ENCODE measurements at regions not wholly inside any gene's neighbourhood (a gene's known extent, or its start where the extent isn't known, plus 50 kb on each side); places are given as distances from the start of the nearest gene placed in this dataset.

GRCh38 chr14:76274324-76274723 lies 101.6 kb upstream of the ESRRB start:
- DNase-seq (no peak), ATAC-seq (no peak)
- Histone ChIP-seq H3K27me3 (peaks cover 0 to 7% (median 3%) of the 10 kb centered on the region in 7 donors), H3K36me3 (no peaks in the 10 kb centered on the region), H3K4me1 (no peaks in the 10 kb centered on the region), H3K9me3 (no peaks in the 10 kb centered on the region), H3K27ac (no peak overlapping the region), H3K4me3 (no peak overlapping the region)
- TF ChIP-seq, protein P1, sequence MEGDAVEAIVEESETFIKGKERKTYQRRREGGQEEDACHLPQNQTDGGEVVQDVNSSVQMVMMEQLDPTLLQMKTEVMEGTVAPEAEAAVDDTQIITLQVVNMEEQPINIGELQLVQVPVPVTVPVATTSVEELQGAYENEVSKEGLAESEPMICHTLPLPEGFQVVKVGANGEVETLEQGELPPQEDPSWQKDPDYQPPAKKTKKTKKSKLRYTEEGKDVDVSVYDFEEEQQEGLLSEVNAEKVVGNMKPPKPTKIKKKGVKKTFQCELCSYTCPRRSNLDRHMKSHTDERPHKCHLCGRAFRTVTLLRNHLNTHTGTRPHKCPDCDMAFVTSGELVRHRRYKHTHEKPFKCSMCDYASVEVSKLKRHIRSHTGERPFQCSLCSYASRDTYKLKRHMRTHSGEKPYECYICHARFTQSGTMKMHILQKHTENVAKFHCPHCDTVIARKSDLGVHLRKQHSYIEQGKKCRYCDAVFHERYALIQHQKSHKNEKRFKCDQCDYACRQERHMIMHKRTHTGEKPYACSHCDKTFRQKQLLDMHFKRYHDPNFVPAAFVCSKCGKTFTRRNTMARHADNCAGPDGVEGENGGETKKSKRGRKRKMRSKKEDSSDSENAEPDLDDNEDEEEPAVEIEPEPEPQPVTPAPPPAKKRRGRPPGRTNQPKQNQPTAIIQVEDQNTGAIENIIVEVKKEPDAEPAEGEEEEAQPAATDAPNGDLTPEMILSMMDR (IDR thresholded peaks at IDR 0.05), result no peak
- WGBS, 2 donors, result 80 to 82% methylated on average over 3 of the region's 3 CpGs
- intact Hi-C loops (cut with DNase I), result no loop called here

DNA sequence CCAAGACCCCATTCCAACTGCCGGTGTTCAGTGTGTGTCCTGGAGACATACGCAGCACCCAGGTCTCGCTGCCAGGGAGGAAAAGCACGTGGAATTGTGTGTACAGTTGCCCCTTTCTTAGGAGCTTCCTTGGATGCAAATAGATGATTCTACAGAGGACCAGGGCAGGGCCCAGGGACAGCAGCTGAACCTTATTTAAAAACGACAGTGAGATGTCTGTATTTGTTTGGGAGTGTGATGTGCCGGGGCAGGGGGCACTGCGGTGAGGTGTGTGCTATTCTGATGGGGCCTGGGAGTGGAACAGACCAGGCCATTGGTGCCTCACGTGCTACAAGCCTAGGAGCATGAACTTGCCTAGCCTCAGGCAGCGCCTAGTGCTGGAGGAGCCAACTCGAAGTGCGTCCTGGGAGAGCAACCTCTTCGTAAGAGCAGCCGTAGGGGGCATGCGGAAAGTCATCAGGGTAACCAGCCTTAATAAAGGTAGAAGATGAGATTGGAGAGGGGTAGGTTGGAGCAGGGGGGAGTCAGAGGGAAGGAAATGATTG lies 98.3 kb upstream of the ESRRB start:
- TF ChIP-seq, protein P1 (IDR thresholded peaks at IDR 0.05), result no peak
- peaks cover 0 to 10% (median 0%) of the 10 kb centered on the region in 7 donors for H3K27me3 ChIP-seq
- DNase-seq (no peak), ATAC-seq (no peak)
- no peak overlapping the region for H3K27ac ChIP-seq
- H3K9me3 ChIP-seq, result no peaks in the 10 kb centered on the region
- H3K36me3 ChIP-seq, result no peaks in the 10 kb centered on the region
- 79 to 81% methylated on average over 14 of the region's 14 CpGs for WGBS, 2 donors
- intact Hi-C loops (cut with DNase I), result no loop called here
- no peak overlapping the region for H3K4me3 ChIP-seq
- H3K4me1 ChIP-seq, result no peaks in the 10 kb centered on the region

- no peak for DNase-seq
- H3K27me3 ChIP-seq, result peaks cover 0 to 8% (median 0%) of the 10 kb centered on the region in 7 donors
- no peaks in the 10 kb centered on the region for H3K4me1 ChIP-seq
- H3K27ac ChIP-seq, result no peak overlapping the region
- H3K36me3 ChIP-seq, result no peaks in the 10 kb centered on the region
- H3K9me3 ChIP-seq, result no peaks in the 10 kb centered on the region
- TF ChIP-seq, protein P1 (IDR thresholded peaks at IDR 0.05), result no peak
- intact Hi-C loops (cut with DNase I), result no loop called here
- no peak overlapping the region for H3K4me3 ChIP-seq
- whole genome bisulfite sequencing, 2 donors, result 42 to 51% methylated on average over 3 of the region's 3 CpGs
- no peak for ATAC-seq
These were observed 95.7 kb upstream of the ESRRB start for GRCh38 chr14:76280221-76280620.

- H3K36me3 ChIP-seq, result no peaks in the 10 kb centered on the region
- H3K4me3 ChIP-seq, result no peak overlapping the region
- intact Hi-C loops (cut with DNase I), result no loop called here
- TF ChIP-seq, protein P1 (IDR thresholded peaks at IDR 0.05), result no peak
- WGBS, 2 donors, result 47 to 61% methylated on average over 2 of the region's 2 CpGs
- DNase-seq, result no peak
- no peak for ATAC-seq
- no peaks in the 10 kb centered on the region for H3K4me1 ChIP-seq
- H3K9me3 ChIP-seq, result no peaks in the 10 kb centered on the region
- peaks cover 0 to 8% (median 0%) of the 10 kb centered on the region in 7 donors for H3K27me3 ChIP-seq
- no peak overlapping the region for H3K27ac ChIP-seq
These were observed 93.4 kb upstream of the ESRRB start for GRCh38 chr14:76282581-76282980.

Measured in heart right ventricle (tissue), 16 donors.